NT2/D1 (cell line): ENCODE measurements at regions not wholly inside any gene's neighbourhood (a gene's known extent, or its start where the extent isn't known, plus 50 kb on each side); places are given as distances from the start of the nearest gene placed in this dataset.

ENCODE experiments used
- SUZ12 ChIP-seq: IDR thresholded peaks from 2 replicates; pipeline ENCODE4 v1.6.1; 2011; ENCODE audit not compliant: insufficient read length, insufficient read depth; ENCODE audit errors: extremely low read depth
- ZNF274 ChIP-seq: IDR thresholded peaks from 2 replicates; pipeline ENCODE4 v1.6.1; 2011; ENCODE audit warnings: mild to moderate bottlenecking, low read depth, low read length

DNA sequence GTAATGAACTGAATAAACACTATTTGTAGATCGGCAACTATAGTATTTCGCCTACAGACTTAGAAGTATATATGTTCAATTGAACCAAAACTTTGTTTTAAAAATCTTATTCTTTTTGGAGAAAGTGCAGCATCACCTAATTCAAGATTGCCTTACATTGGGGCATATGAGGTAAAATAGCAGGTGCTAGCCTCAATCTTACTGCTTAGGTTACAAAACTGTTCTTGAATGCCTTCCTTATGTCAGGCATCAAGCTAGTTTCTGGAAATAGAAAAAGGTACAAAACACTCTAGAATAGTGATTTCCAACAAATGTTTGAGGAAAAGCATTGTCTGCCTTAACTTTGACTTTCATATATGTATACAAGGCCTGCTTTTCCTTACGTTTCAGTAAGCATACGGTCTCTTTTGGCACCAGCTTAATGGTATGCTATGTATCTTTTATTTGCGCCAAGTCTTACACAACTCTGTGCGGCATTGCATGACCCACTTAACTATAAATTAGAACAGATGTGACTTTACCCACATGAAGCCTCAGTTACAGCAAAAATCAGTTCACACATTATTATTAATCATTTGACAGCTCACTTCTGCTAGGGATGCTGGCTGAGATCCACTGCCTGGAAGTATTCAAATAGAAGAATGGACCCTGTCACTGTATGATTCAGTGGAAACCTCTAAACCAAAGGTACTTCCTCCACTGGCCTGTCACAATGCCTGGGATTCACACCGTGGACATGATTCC lies 174.1 kb downstream of the PRELID2 start:
- TF ChIP-seq ZNF274: no peak
- no peak for TF ChIP-seq SUZ12
